ENCODE measurements at regions not wholly inside any gene's neighbourhood (a gene's known extent, or its start where the extent isn't known, plus 50 kb on each side); places are given as distances from the start of the nearest gene placed in this dataset.

DNA sequence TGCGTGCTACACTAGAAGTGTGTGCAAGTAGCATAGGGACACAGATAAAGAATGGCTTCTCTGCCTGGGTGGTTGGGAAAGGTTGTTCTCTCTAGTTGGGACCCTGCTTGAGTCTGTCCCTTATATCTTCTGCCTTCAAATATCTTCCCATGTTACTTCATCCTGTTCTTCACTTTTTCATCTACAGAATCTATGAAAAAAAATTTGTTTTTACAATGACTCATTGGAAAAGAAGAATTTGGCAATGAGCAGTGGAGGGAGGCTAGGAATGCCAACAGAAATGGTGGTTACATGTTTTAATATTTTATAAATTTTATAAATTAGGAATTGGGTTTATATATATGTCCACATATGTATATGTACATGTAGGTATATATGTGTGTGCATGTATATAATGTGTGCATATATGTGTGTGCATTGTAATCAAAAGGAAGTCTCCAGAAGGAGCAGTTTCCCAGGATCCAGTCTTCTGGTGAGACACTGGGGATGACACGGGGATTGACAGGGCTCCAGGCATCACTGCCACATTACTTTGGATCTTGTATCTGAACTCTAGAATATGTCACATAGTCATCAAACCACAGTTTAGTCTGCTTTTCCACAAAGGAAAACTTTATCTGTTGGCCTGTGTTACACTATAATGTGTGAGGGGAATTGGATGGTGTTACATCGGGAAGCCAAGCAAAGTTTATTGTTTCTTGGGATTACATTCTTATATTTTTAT lies 75.3 kb upstream of the RIPOR2 start:
- in situ Hi-C loops (cut with HindIII; ENCODE audit: low sequenced_read_pairs): no loop called here

DNA sequence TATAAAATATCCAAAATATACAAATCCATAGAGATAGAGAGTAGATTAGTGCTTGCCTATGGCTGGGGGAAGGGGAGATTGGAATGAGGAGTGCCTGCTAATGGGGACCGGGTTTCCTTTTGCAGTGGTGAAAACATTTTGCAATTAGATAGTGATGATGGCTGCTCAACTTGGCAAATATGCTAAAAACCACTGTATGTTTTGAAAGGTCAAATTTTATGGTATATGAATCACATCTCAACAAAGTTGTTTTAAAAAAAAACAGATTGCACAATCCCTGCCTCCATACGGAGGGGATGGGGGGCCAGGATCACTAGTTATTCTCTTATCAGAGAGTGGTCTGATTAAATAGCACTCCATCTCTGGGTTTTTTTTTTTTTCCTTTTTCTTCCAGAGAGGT lies 76.9 kb upstream of the RIPOR2 start:
- in situ Hi-C loops (cut with HindIII; ENCODE audit: low sequenced_read_pairs): no loop called here

DNA sequence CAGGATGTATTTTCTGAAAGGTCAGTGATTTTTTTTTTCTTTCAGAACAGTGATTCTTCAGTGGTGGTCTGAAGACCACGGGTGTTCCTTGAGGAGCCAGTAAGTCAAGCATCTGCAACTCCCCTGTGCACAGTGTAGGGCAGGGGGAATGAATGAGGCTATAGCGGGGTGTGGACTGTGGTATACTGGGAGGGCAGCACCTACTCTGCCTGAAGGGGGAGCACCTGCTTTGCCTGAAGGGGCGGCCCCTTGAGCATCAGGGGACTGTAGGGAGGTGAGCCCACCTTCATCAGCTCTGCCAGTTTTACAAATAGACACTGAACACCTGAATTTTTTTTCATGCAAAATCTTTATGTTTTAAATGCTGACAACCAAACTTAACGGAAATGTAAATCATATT lies 77.5 kb upstream of the RIPOR2 start:
- in situ Hi-C loops (cut with HindIII; ENCODE audit: low sequenced_read_pairs): no loop called here

DNA sequence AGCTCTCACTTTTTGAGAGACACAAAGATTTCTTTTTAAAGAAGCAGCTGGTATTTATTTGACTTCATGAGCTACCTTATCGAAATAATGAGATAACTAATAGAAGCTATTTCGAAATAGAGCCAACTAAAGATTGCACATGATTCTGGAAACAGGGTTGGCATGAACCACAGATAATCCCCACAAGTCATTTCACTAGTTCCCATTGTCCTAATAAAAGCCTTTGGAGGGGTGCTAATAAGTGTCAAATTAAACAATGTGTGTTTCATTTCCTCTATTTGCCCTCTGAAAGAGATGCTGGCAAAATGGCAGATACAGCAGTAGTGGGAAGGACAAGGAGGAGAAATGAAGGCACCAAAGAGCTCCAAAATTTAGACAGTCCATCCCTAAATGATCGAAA lies 78.6 kb upstream of the RIPOR2 start:
- in situ Hi-C loops (cut with HindIII; ENCODE audit: low sequenced_read_pairs): no loop called here

DNA sequence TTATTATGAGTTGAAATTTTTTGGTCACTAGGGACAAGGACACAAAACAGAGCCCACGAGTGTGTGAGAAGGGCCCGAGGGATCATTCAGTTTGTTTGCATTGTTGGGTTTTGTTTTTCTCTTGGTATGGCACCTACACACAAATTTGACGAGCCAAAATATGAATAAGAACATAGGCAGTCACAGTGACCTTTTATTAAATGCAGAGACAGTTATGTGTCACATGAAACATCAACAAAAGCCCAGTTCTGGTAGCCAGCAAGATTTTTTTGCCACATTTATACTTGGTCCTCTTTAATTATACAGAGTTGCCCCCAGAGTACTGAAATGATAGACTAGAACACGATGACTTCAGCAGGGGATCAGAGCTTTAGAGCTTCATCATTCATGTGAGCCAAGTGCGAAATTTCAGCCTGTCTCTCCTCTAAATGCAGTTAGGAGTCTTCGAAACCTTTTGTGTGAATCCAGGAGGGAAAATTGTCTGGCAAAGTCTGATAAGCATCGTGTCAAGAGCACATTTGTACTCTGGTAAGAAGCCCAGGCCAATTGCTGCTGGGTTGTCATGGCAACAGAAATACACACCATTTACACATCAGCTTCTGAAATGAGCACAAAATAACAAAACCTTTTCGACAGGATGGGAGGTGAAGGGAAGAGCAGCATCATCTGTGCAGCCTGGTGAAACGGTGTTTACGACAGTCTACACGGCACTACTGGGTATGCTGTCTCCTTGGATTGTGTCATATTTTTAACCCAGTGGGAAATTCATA lies 79.2 kb upstream of the RIPOR2 start:
- in situ Hi-C loops (cut with HindIII; ENCODE audit: low sequenced_read_pairs): no loop called here

DNA sequence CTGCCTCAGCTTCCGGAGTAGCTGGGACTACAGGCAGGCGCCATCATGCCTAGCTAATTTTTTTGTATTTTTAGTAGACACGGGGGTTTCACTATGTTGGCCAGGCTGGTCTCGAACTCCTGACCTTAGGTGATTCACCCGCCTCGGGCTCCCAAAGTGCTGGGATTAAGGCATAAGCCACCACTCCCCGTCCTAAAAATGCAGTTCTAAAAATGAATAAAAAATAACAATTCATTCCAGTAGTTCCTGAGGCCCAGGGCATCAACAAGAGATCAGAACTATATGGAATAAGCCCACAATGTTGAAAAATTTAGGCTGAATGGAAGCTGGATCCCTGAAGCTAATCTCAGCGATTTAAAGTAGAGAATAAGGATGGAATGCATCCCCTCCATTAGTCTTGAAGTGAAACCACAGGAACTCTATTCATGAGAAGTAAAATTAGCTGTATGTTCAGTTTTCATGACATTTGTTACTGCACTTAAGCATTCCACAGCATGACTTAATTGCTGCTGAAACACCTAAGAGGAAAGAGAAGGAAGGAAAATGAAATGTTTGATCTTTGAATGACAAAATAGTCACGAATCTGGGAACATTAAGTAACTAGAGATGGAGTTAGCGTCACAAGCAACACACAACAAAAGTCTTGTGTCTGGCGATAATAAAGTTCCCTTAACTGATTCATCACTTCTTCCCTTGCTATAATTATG lies 80.4 kb upstream of the RIPOR2 start:
- in situ Hi-C loops (cut with HindIII; ENCODE audit: low sequenced_read_pairs): no loop called here

DNA sequence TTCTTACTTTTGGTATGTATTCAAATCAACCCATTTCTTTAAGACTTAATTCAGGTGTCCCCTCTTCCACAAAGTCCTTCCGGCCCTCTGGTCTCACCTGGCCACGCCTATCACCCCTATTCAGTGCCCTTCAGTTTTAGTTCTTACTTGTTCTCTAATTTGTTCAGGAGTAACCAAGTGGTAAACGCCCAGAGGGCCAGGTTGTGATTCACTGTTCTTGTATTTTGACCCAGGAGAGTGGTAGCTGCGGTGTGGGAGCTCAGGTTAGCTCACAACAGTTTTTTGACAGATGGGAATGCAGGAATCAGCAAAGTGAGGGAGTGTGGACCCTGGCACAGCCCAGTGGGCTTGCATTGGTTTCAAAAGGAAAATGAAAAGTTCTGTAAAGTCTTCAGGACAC lies 81.7 kb upstream of the RIPOR2 start:
- in situ Hi-C loops (cut with HindIII; ENCODE audit: low sequenced_read_pairs): no loop called here

DNA sequence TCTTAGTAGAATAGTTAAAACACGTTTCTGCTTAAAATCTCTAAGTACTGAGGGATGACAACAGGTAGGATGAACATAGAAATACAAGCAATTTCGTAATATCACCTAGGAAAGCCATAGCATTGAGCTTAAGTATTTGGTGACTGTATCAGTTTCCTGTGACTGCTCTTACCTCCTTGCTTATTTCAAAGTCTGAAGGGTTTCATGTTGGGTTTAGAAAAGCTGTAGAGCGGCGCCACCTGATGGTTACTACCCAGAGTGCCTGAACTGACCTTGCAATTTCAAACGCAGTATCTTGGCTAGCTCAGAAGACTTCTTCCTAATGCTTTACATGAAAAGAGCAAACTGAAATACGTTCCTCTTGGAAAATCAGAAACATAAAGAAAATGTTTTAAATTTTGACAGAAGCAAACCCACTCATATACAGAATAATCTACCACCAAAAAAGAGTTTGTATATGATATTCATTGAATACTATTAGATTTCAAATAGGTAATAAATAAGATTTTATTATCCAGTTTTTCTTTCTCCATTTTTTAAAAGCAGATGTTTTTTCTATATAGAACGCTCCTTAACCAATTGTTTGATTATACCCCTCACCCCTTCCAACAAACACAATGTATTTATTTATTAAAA lies 82.3 kb upstream of the RIPOR2 start:
- in situ Hi-C loops (cut with HindIII; ENCODE audit: low sequenced_read_pairs): no loop called here

DNA sequence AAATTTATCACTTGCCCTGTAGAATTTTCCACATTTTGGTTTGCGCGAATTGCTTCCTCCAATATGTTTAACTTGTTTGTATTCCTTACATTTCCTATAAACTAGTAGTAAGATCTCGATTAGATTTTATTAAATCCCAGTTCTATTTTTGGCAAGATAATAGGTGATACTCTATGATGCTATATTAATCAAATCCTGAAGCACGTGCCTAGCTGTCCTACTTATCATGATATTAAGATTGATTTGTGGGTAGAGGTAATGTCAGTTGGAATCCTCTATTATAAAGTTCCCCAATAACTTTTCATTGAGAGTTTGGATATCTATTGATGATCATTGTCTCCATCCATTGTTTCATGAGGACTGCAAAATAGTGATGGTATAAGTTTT lies 82.8 kb upstream of the RIPOR2 start:
- in situ Hi-C loops (cut with HindIII; ENCODE audit: low sequenced_read_pairs): no loop called here

DNA sequence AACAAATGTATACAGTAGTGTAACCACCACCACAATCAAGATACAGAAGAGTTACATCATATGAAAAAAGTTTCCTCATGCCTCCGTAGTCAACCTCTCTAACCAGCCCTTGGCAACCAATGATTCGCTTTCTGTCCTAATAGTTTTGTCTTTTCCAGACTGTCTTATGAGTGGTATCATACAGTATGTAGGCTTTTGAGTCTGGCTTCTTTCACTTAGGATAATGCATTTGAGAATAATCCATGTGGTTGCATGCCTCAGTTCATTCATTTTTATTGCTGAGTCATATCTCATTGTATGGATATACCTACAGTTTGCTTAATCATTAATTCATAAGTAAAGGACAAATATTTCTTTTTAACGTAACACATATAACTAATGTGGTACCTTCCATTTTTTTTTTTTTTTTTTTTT lies 86.4 kb upstream of the RIPOR2 start:
- in situ Hi-C loops (cut with HindIII; ENCODE audit: low sequenced_read_pairs): no loop called here

DNA sequence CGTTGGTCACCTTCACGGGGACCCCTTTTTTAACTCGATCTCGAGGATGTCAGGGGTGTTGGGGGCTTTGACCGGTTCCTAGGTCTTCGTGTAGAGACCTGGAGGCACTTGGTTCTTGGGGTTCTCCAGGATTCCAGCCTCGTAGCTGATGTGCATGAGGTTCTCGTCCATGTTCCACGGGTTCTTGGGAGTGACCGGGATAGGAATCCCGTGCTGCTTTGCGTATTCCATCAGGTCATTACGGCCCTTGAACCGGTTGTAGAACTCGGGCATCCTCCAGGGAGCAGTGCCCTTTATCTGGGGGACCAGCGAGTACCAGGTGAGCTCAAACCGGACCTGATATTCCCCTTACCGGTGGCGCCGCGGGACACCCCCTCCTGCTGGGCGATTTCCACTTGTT lies 88.0 kb upstream of the RIPOR2 start:
- in situ Hi-C loops (cut with HindIII; ENCODE audit: low sequenced_read_pairs): no loop called here

DNA sequence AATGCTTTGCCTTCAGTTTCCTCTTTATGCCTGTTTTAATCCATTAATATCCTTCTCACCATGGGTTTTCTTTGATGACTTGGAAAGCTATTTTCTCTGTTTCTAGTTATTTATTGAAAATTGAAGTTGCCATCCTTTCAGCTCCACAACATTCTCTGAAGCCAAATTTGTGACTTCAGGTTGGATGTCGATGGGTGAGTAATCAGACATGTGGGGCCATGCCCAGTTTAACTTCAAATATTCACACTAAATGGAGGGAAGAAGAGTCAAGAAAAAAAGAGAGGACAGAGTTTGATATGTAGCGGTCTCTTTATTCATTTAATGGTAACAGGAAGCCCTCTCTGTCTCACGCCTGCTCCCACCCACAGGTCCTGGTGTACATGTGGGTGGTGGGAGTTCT lies 89.1 kb upstream of the RIPOR2 start:
- in situ Hi-C loops (cut with HindIII; ENCODE audit: low sequenced_read_pairs): no loop called here

DNA sequence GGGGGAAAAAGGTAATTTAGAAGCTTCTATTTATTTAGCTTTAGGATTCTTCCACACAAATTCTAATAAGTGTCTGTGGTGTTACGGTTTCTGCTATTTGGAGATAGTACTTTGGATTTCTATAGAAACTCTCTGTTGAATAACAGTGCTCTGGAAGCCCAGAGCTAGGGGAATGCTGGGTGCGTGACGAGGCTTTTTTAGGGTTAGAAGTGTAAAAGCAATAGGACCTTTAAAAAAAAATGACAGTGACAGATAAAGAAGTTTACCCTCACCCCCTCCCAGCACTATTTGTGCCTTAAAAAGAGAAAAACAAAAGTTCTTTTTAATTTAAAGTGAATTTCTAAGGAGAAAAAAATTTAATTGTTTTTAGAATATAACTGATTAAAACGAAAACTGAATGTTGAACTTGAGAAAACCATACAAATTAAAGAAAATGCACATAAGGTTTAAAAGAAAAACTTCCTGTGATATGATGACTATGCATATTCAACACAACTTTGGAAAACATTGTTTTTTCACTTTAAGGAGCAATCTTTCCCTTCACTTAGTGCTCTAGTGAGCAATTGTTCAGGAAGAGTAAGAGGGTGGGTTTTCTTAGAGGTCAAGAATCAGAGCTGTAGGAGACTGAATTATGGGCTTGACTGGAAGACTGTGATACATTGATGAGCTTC lies 89.6 kb upstream of the RIPOR2 start:
- in situ Hi-C loops (cut with HindIII; ENCODE audit: low sequenced_read_pairs): no loop called here

DNA sequence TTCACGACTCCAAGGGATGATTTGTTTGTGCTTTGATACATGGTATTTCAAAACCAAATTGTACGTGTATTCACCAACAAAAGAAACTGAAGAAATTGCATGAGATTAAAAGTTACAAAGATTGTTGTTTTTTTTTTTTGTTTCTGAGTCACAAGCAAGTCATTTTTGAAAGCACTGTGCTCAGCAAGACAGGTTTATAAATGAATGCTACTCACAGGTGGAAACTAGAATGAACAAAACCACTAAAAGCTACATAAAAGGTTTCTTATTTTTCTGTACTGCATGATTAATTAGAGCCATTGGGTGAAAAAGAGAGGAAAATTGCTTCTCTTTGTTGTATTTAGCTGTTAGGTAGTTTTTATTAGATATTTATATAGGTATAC lies 90.2 kb upstream of the RIPOR2 start:
- in situ Hi-C loops (cut with HindIII; ENCODE audit: low sequenced_read_pairs): no loop called here

DNA sequence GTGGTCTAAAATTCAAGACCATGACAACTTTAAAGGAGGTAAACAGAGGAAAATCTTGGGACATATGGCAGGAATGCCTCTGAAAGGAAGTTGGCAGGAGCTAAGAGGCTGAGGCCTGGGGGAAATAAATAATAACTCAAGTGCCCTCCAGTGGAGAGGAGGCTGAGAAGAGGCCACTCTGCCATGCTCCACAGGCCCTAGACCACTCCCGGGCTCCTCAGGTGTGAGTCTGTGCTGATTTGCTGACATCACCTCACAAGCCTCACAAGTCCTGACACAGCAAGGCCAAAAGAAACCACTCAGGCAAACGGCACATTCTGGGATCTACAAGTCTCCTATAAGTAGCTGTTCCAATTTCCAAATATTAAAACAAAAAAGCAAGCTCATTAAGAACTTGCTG lies 91.0 kb upstream of the RIPOR2 start:
- in situ Hi-C loops (cut with HindIII; ENCODE audit: low sequenced_read_pairs): no loop called here

DNA sequence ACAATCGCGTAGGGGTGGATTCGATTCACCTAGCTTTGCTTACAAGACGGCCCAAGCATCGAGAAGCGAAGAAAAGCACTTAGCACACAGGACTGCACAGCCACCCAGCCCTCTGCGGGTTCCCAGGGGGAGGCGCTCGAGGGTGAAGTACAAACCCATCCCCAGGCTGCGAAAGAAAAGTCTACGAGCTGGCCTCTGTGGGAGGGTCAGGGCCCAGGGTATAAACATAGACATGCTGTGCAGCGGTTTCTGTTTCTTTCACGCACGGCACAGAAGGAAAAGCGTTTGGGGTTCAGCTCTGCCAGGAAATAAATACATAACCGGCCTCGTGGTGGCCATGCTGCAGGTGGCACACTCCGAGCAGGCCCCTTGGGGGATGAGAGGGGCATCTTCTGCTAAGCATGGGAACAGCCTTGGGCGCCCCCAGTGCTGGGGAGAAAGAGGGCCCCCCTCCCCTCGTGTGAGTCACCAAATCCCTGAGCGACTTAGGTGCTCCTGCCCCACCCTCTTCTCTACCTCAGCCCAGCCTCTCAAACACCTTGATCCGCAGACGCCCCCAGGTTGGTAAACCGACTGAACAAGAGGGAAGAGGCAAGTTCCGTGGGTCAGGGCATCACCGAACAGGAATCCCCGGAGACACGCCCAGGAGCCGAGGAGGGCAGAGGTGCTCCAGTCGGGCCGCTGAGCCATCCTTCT lies 91.6 kb upstream of the RIPOR2 start:
- in situ Hi-C loops (cut with HindIII; ENCODE audit: low sequenced_read_pairs): no loop called here

DNA sequence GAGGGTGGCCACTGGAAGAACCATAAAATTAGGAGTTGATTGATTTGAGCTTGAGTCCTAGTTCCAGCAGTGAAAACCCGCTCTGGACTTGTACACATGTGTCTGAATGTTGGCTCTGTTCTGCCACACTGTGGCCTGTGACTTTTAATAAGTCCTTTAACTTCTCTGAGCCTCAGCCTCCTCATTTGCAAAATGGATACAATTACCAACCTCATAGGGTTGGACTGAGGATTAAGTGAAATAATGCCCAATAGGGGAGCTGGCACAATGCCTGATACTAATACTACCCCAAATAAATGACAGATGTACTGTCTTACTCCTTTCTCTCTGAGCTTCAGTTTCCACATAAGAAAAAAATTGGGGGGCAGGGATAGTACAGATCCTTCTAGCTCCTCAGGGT lies 92.6 kb upstream of the RIPOR2 start:
- in situ Hi-C loops (cut with HindIII; ENCODE audit: low sequenced_read_pairs): no loop called here

DNA sequence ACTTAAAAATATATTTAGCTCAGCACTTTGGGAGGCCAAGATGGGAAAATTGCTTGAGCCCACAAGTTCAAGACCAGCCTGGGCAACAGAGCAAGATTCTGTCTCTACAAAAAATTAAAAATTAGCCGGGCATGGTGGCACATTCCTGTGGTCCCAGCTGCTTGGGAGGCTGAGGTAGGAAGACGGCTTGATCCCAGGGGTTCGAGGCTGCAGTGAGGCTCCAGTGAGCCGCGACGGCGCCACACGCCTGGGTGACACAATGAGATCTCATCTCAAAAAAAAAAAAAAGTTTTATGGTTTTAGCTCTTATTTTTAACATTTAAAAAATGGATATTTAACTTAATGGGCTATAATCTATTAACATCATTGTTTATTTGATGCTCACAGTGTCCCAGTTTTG lies 97.2 kb upstream of the RIPOR2 start:
- in situ Hi-C loops (cut with HindIII; ENCODE audit: low sequenced_read_pairs): no loop called here

DNA sequence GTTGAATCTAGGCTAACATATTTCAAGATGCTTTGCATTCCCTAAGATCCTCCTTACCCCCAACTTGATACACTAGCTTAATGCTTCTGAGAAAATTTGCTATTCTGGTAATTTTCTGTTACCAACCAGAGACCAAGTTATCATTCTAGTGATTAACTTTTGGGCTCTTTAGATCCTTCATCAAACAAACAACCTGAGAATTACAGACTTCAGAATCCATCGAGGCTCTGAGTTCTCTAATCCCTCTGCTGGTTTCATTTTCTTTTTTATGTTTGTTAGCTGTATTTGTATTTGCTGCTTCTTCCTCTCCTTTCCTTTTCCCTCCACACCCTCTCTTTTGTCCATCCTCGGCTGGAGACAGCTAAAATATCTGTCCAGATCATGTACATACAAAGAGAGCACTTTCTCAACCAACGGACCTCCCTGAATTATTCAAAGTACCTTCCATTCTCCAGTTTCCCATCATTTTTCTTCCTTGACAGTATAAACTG lies 98.7 kb upstream of the RIPOR2 start:
- in situ Hi-C loops (cut with HindIII; ENCODE audit: low sequenced_read_pairs): no loop called here

DNA sequence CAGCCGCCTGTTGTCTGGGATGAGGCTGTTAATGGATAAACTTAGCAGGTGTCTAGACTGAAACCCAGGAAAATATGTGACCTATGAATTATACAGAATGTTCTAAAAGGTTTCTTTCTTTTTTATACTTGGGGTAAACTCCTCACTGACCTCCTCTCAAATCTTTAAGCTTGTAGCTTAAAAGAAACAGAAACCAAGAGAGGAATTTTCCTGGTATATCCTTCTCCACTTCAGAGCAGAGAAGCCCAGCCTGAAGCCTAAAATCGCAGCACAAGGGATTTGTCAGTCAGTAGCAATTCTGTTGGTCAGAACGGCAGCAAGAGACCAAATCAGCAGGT lies 99.4 kb upstream of the RIPOR2 start:
- in situ Hi-C loops (cut with HindIII; ENCODE audit: low sequenced_read_pairs): loop anchor here (5.0 kb wide), 1 partner anchor 43 kb away; no protein-coding TSS in a partner anchor
